Activated T-helper 1 cell treated with anti-CD3 and anti-CD28 coated beads, Interleukin-12 subunit alpha, Interleukin-12 subunit beta, Interleukin-2, Interleukin-4 antibody, amounts not matched to agents 30 ng/mL and 10 ng/mL and 1 ng/mL, durations not matched to agents 14 hours and 24 hours and 36 hours (primary cell): ENCODE measurements at regions not wholly inside any gene's neighbourhood (a gene's known extent, or its start where the extent isn't known, plus 50 kb on each side); places are given as distances from the start of the nearest gene placed in this dataset.

Experiments
- DNase-seq: peaks from one replicate; pipeline ENCODE4 v3.0.0; 2021; ENCODE audit warnings: low spot score
- H3K27ac Mint-ChIP-seq: one replicate; pipeline ENCODE4 v1.8.0; 2021; ENCODE audit warnings: mild to moderate bottlenecking, mixed read lengths
- H3K27me3 Mint-ChIP-seq: one replicate; pipeline ENCODE4 v1.8.0; 2022; ENCODE audit warnings: mild to moderate bottlenecking, moderate library complexity, mixed read lengths; ENCODE audit not compliant: insufficient read depth
- H3K36me3 Mint-ChIP-seq: one replicate; pipeline ENCODE4 v1.8.0; 2021; ENCODE audit warnings: low read depth, mixed read lengths
- H3K4me1 Mint-ChIP-seq: one replicate; pipeline ENCODE4 v1.8.0; 2021; ENCODE audit warnings: low read depth, mixed read lengths
- H3K4me3 Mint-ChIP-seq: one replicate; pipeline ENCODE4 v1.8.0; 2021; ENCODE audit warnings: mild to moderate bottlenecking, moderate library complexity, mixed read lengths
- H3K9me3 Mint-ChIP-seq: one replicate; pipeline ENCODE4 v1.8.0; 2021; ENCODE audit warnings: mixed read lengths
- intact Hi-C: fragments of 100-400 bp; cut with micrococcal nuclease; formaldehyde crosslinking; loops from one replicate; pipeline ENCODE4 v1.15.1; 2024

DNA sequence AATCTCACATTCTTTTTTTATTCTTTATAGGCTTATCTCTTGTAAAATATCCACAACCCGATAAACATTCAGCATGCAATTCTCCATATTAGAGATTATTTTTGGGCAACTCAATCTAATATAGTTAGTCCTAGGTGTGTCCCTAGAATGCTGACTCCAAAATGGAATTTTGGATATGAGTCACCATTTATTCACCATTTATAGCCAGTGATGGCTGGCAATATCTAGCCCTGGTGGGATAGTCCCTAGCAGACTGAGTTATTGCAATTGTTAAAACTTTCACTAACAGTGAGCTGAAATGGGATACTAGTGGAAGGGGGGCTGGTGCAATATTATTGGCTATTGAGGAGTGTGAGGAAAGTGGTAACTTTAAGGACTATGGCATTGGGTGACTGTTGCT lies 401.6 kb downstream of the SLC4A3 start:
- no peaks in the 10 kb centered on the region for H3K36me3 Mint-ChIP-seq
- intact Hi-C loops = no loop called here
- DNase-seq = no peak
- H3K27ac Mint-ChIP-seq = no peak overlapping the region
- H3K9me3 Mint-ChIP-seq = no peaks in the 10 kb centered on the region
- no peaks in the 10 kb centered on the region for H3K4me1 Mint-ChIP-seq
- H3K4me3 Mint-ChIP-seq = no peak overlapping the region
- no peaks in the 10 kb centered on the region for H3K27me3 Mint-ChIP-seq

DNA sequence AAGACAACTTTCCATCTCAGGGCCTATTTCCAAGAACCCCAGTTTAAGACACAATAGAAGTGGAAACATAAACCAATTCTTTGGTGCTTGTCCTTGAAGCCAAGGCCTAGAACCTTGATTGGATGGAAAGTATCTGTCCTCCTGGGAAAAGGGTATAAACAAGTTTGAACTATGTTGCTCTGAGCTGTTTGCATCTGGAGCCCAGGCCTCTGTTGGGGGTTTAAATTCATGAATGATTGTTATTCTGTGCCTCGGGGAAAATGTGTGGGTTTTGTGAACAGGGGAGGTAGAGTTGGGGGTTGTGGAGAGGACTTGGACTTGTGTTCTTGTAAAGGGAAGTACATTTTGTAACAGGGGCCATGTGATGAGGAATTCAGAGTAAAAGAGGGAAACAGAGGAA lies 406.1 kb downstream of the SLC4A3 start:
- DNase-seq = no peak
- intact Hi-C loops = no loop called here
- no peaks in the 10 kb centered on the region for H3K36me3 Mint-ChIP-seq
- no peaks in the 10 kb centered on the region for H3K27me3 Mint-ChIP-seq
- no peaks in the 10 kb centered on the region for H3K9me3 Mint-ChIP-seq
- no peak overlapping the region for H3K4me3 Mint-ChIP-seq
- H3K4me1 Mint-ChIP-seq = no peaks in the 10 kb centered on the region
- H3K27ac Mint-ChIP-seq = no peak overlapping the region

- Mint-ChIP-seq H3K9me3 (no peaks in the 10 kb centered on the region), H3K36me3 (no peaks in the 10 kb centered on the region), H3K27me3 (no peaks in the 10 kb centered on the region), H3K4me1 (no peaks in the 10 kb centered on the region), H3K4me3 (no peak overlapping the region), H3K27ac (no peak overlapping the region)
- DNase-seq = no peak
- intact Hi-C loops = no loop called here
Measured at GRCh38 chr2:220034426-220035130, 407.1 kb downstream of the SLC4A3 start.

DNA sequence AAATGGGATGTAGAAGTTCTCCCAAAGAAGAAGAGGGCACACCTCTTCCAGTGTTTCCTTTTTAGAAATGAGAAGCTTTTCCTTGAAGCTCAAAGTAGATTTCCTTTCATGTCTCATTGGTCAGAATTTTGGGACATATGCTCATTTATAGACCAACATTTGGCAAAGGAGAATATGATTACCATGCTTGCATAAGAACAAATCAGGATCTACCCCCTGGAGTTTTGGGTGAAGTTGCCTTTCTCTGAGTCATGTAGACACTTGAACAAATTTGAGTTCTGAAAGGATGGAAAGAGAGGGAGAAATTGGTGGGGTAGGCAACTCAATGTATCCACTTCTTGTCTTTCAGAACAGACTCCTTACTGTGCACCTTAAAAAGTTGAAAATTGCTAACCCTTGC lies 409.0 kb downstream of the SLC4A3 start:
- DNase-seq = no peak
- intact Hi-C loops = no loop called here
- no peaks in the 10 kb centered on the region for H3K4me1 Mint-ChIP-seq
- no peaks in the 10 kb centered on the region for H3K36me3 Mint-ChIP-seq
- no peak overlapping the region for H3K27ac Mint-ChIP-seq
- no peaks in the 10 kb centered on the region for H3K9me3 Mint-ChIP-seq
- no peaks in the 10 kb centered on the region for H3K27me3 Mint-ChIP-seq
- H3K4me3 Mint-ChIP-seq = no peak overlapping the region

DNA sequence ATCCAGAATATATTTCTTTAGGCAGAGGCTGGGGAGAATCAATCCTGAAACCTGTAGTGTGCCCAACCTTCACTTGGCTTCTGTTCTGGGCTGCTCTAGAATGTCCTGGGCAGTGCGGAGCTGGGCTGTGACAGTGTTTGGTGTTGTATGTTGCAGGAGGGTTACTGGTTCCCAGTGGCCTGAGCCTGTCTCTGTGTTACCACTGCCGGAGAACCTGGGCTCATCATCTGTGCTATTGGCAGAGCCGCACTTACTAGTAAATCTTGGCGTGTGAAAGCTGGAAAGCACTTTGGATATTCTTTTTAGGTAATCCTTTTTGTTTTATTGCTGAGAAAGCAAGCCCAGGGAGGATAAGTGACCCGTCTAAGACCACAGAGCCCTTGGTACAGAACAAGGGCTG lies 412.9 kb downstream of the SLC4A3 start:
- DNase-seq = no peak
- intact Hi-C loops = no loop called here
- no peaks in the 10 kb centered on the region for H3K4me1 Mint-ChIP-seq
- H3K4me3 Mint-ChIP-seq = no peak overlapping the region
- no peaks in the 10 kb centered on the region for H3K27me3 Mint-ChIP-seq
- H3K36me3 Mint-ChIP-seq = no peaks in the 10 kb centered on the region
- H3K27ac Mint-ChIP-seq = no peak overlapping the region
- no peaks in the 10 kb centered on the region for H3K9me3 Mint-ChIP-seq

DNA sequence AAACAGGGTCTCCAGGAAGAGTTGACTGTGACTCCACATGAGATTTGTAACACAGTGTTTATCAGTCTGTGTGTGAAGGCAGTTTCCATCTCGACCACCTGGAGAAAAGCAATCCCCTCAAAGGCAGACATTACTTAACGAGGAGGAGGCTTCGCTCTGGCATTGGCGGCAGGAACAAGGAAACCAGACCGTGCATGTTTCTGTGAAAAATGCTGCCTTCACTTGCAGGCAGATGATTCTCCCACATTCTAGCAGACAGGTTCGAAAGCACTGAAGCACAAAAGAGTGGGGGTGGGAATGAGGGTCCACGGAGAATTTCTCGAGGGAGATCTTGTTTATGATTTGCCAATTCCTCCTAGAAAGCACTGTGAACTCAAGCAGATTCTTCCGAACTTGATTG lies 414.0 kb downstream of the SLC4A3 start:
- Mint-ChIP-seq H3K9me3 (no peaks in the 10 kb centered on the region), H3K36me3 (no peaks in the 10 kb centered on the region), H3K4me1 (no peaks in the 10 kb centered on the region), H3K4me3 (no peak overlapping the region), H3K27ac (no peak overlapping the region), H3K27me3 (no peaks in the 10 kb centered on the region)
- intact Hi-C loops = no loop called here
- DNase-seq = no peak

DNA sequence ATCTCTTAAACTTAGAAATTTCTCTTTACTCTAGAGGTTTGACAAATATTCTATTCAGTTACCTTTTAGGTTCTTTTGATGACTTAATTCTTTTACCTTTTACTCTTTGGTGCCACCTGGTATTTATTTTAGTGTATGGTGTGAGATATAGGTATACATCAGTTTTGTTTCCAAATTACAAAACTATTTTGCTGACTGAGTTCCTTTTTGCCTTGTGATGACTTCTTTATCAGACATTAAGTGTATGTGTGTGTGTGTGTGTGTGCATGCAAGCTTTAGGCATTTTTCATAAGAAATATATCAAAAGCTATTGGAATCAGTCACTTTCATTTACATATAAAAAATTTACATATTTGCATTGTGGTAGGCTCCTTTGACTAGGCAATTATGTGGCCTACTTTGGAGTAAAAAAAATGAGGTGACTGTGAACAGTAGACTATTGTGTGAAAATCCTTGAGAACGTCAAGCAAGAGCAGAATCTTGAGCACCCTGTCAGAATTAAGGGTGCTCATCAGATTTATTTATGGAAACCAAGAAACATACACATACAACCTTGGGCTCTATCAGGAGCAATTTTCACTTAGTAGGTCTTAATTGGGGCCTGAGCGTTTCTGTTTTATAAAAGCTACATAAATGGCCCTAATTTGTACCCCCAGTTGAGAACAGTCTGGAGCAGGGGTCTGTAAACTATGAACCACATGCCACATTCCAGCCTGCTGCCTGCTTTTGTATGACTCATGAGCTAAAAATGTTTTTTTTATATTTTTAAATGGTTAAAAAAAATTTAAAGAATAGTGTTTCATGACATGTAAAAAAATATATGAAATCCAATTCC lies 415.9 kb downstream of the SLC4A3 start:
- no peak for DNase-seq
- H3K36me3 Mint-ChIP-seq = no peaks in the 10 kb centered on the region
- no peaks in the 10 kb centered on the region for H3K27me3 Mint-ChIP-seq
- H3K9me3 Mint-ChIP-seq = no peaks in the 10 kb centered on the region
- intact Hi-C loops = no loop called here
- no peak overlapping the region for H3K27ac Mint-ChIP-seq
- no peaks in the 10 kb centered on the region for H3K4me1 Mint-ChIP-seq
- H3K4me3 Mint-ChIP-seq = no peak overlapping the region

DNA sequence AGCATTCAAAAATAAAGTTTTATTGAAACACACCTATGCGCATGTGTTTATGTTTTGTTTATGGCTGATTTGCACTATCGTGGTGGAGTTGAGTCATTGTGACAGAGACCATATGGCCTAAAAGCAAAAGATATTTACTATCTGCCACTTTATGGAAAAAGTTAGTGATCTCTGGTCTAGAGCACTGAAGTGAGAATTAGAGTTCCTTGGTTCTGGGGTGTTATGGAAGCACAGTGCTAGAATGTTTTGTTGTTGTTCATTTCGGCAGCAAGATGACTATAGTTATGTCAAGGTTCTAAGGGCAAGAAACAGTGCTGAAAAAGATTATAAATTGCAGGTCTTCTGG lies 416.5 kb downstream of the SLC4A3 start:
- no peak overlapping the region for H3K27ac Mint-ChIP-seq

DNA sequence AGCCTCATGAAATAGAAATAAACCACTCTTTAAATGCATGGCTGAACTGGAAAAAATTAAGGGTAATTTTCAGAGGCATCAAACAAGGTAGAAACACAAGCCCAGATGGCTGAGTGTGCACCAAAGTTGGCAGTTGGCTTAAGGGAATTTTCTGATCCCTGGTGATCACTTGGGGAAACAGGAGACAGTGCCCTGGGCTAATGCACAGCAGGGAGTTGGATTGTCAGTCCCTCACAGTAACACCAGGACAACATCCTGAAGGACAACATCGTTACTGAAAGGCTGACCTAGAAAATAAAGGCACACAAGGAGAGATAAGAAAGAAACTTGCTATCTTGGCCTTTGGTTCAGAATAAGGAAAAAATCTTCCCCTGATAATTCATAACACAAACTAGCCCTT lies 417.0 kb downstream of the SLC4A3 start:
- no peaks in the 10 kb centered on the region for H3K4me1 Mint-ChIP-seq
- intact Hi-C loops = no loop called here

More for the DNA sequence above, 416.5 kb downstream of the SLC4A3 start:
- intact Hi-C loops = no loop called here
- Mint-ChIP-seq H3K27me3 (no peaks in the 10 kb centered on the region), H3K4me3 (no peak overlapping the region), H3K4me1 (no peaks in the 10 kb centered on the region), H3K9me3 (no peaks in the 10 kb centered on the region), H3K36me3 (no peaks in the 10 kb centered on the region)
- no peak for DNase-seq

GRCh38 chr2:220046507-220046906 lies 419.1 kb downstream of the SLC4A3 start:
- no peaks in the 10 kb centered on the region for H3K9me3 Mint-ChIP-seq
- intact Hi-C loops = no loop called here
- H3K27ac Mint-ChIP-seq = no peak overlapping the region
- no peak for DNase-seq
- no peaks in the 10 kb centered on the region for H3K27me3 Mint-ChIP-seq
- H3K4me3 Mint-ChIP-seq = no peak overlapping the region
- no peaks in the 10 kb centered on the region for H3K4me1 Mint-ChIP-seq
- H3K36me3 Mint-ChIP-seq = no peaks in the 10 kb centered on the region

More for the DNA sequence above, 417.0 kb downstream of the SLC4A3 start:
- no peaks in the 10 kb centered on the region for H3K27me3 Mint-ChIP-seq
- no peak overlapping the region for H3K27ac Mint-ChIP-seq
- H3K36me3 Mint-ChIP-seq = no peaks in the 10 kb centered on the region
- no peak overlapping the region for H3K4me3 Mint-ChIP-seq
- no peaks in the 10 kb centered on the region for H3K9me3 Mint-ChIP-seq
- no peak for DNase-seq

GRCh38 chr2:220051716-220052115 lies 424.3 kb downstream of the SLC4A3 start:
- H3K27ac Mint-ChIP-seq = no peak overlapping the region
- H3K36me3 Mint-ChIP-seq = no peaks in the 10 kb centered on the region
- H3K4me3 Mint-ChIP-seq = no peak overlapping the region
- no peak for DNase-seq
- no peaks in the 10 kb centered on the region for H3K27me3 Mint-ChIP-seq
- intact Hi-C loops = no loop called here
- no peaks in the 10 kb centered on the region for H3K4me1 Mint-ChIP-seq
- no peaks in the 10 kb centered on the region for H3K9me3 Mint-ChIP-seq

GRCh38 chr2:220053919-220054318 lies 426.5 kb downstream of the SLC4A3 start:
- Mint-ChIP-seq H3K4me3 (no peak overlapping the region), H3K27ac (no peak overlapping the region), H3K9me3 (no peaks in the 10 kb centered on the region), H3K4me1 (no peaks in the 10 kb centered on the region), H3K36me3 (no peaks in the 10 kb centered on the region), H3K27me3 (no peaks in the 10 kb centered on the region)
- intact Hi-C loops = no loop called here
- no peak for DNase-seq

- Mint-ChIP-seq H3K4me3 (no peak overlapping the region), H3K27me3 (no peaks in the 10 kb centered on the region), H3K4me1 (no peaks in the 10 kb centered on the region), H3K27ac (no peak overlapping the region), H3K9me3 (no peaks in the 10 kb centered on the region), H3K36me3 (no peaks in the 10 kb centered on the region)
- DNase-seq = no peak
- intact Hi-C loops = no loop called here
Measured at GRCh38 chr2:220057391-220057790, 430.0 kb downstream of the SLC4A3 start.
